ENCODE measurements at regions not wholly inside any gene's neighbourhood (a gene's known extent, or its start where the extent isn't known, plus 50 kb on each side); places are given as distances from the start of the nearest gene placed in this dataset.

DNA sequence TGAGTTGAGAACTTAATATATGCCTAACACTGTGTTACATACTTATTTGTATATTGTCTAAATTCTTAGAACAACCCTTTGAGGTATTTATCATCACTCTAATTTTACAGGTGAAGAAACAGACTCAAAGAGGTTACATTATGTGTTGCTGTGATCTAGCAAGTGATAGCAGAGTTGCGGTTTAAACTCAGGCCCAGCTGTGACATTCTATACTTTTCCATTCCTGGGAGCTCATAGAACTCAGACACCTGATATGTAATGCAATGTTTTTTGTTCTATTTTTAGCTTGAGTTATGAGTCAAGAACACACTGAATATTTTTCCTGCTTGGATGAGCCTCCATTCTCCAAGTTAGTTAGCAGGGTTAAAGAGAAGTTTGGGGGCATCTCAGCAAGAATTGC, 449.7 kb upstream of the DDI1 start:
- in situ Hi-C loops (cut with MboI; ENCODE audit: low pct_unique_long_range_greater_than_20kb, low sequenced_read_pairs, unreplicated experiment) = no loop called here
- DNase-seq (ENCODE audit: low spot score) = no peak
- TF ChIP-seq, protein P1, sequence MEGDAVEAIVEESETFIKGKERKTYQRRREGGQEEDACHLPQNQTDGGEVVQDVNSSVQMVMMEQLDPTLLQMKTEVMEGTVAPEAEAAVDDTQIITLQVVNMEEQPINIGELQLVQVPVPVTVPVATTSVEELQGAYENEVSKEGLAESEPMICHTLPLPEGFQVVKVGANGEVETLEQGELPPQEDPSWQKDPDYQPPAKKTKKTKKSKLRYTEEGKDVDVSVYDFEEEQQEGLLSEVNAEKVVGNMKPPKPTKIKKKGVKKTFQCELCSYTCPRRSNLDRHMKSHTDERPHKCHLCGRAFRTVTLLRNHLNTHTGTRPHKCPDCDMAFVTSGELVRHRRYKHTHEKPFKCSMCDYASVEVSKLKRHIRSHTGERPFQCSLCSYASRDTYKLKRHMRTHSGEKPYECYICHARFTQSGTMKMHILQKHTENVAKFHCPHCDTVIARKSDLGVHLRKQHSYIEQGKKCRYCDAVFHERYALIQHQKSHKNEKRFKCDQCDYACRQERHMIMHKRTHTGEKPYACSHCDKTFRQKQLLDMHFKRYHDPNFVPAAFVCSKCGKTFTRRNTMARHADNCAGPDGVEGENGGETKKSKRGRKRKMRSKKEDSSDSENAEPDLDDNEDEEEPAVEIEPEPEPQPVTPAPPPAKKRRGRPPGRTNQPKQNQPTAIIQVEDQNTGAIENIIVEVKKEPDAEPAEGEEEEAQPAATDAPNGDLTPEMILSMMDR (IDR thresholded peaks at IDR 0.05; ENCODE audit: extremely low read depth, insufficient read depth, missing control alignments) = no peak

DNA sequence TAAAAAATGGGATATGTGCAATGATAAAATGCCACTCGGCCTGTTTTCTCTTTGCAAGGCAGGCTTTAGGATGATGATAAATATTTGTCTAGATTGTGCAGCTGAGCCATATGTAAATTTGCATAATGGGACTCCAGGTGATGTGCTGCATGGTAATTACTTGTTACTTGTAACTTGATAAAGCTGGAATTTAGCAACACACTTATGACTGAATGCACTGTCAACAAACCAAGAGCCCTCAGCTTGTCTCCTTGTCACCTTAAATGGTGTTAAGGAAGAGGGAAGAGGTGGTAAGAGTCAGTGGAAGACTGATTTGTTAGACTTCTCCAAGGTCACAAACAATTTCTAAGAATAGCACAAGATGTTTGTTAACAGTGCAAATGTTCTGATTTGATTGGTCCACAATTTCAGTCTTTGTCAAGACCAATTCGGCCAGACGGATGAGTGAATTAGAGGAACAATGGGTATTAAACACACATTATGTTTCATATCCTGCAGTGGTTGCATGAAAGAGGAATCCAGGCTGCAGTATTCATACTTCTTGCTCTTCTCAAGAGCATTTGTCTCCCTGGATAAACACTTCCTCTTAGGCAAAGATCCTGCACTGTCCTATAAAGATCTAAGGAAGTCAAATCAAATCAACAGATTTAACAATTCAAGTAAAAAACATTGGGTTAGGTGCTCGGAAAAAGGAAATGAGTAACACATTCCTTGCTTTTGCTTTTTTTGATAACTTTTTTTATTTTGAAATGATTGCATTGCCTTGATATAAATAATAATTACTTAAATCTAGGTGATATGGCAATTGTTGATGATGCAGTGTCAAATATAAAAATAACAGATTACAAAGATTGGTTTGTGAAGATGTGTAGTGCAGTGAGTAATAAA, 448.3 kb upstream of the DDI1 start:
- TF ChIP-seq, protein P1 (IDR thresholded peaks at IDR 0.05; ENCODE audit: extremely low read depth, insufficient read depth, missing control alignments) = no peak
- no peak for DNase-seq (ENCODE audit: low spot score)
- in situ Hi-C loops (cut with MboI; ENCODE audit: low pct_unique_long_range_greater_than_20kb, low sequenced_read_pairs, unreplicated experiment) = no loop called here

DNA sequence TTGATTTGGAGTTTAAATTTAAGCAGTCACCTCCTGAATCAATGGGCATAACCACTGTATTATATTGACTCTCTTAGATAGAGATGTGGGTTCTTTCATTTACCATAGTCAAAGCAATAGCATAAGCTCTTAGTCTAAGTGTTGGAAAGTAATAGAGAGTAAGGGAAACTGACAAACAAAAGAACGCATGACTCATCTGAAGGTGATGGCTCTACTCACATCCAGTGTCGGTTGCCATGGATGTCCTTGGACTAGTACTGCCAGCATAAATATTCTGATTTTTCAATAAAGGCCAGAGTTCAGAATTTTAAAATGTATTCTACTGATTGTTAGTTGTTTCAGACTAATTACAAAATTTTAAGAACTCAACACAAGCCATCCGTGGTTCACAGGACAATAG, 444.9 kb upstream of the DDI1 start:
- no peak for DNase-seq (ENCODE audit: low spot score)
- in situ Hi-C loops (cut with MboI; ENCODE audit: low pct_unique_long_range_greater_than_20kb, low sequenced_read_pairs, unreplicated experiment) = no loop called here
- TF ChIP-seq, protein P1 (IDR thresholded peaks at IDR 0.05; ENCODE audit: extremely low read depth, insufficient read depth, missing control alignments) = no peak

DNA sequence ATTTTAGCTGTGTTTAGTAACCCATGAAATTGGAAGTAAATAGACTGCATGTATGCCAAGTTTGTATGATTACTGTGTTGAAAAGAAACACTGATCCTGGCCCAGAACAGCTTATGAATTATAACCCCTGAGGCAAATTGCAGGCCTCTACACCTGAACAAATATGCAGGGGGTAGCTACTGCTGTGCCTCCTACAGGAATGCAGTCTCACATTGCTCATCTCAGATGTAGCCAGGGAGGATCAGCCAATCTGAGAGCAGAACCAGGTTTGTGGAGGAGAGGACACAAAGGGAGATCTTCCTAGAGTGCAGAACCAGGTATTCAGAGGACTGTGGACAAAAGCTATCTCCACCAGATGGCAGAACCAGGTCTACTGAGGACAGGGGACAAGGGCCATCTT, 442.2 kb upstream of the DDI1 start:
- TF ChIP-seq, protein P1 (IDR thresholded peaks at IDR 0.05; ENCODE audit: extremely low read depth, insufficient read depth, missing control alignments) = no peak
- in situ Hi-C loops (cut with MboI; ENCODE audit: low pct_unique_long_range_greater_than_20kb, low sequenced_read_pairs, unreplicated experiment) = no loop called here
- DNase-seq (ENCODE audit: low spot score) = no peak

DNA sequence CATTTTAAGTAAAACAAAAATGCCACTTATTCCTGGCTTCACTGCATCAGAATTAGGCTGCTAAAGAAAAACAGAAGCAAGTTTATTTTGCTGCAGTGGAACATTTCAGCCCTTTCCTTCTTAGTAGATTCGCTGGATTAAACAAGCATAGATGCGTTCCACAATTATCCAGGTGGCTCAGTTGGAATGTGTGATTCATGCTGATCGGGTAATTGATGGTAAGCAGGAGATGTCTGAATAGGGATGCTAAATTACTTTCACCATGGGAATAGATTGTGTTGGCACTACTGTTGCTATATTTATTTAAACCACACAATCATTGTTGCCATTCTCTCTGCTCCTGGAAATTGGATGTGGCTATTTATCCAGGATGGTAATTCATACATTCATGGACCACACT, 440.1 kb upstream of the DDI1 start:
- TF ChIP-seq, protein P1 (IDR thresholded peaks at IDR 0.05; ENCODE audit: extremely low read depth, insufficient read depth, missing control alignments) = no peak
- in situ Hi-C loops (cut with MboI; ENCODE audit: low pct_unique_long_range_greater_than_20kb, low sequenced_read_pairs, unreplicated experiment) = no loop called here
- no peak for DNase-seq (ENCODE audit: low spot score)

DNA sequence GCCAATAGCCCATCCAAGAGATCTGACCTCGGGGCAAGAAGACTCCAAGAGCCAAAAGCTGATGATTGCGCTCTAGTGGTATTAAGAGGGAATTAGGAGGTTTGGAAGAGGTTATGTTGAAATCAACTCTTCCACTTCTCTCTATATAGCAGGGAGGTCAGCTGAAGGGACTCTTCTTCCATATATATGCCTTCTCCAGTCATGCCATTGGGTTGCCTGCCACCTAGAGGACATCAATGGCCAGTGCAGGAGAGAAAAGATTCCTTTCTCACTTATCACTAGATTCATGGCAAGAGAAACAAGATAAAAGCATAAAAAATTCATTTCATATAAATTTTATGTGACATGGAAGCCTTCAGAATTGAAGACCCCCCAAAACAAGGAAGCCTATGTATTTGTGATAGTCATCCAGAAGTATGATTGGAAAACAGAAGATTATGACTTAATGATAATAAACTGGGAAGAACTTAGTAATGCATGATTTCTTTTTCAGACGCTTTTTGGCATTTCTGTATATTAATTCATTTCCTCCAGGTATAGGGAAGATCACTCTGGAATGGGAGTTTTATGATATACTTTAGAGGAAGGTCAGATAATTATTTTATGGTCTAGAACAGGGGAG, 435.1 kb upstream of the DDI1 start:
- in situ Hi-C loops (cut with MboI; ENCODE audit: low pct_unique_long_range_greater_than_20kb, low sequenced_read_pairs, unreplicated experiment) = no loop called here
- TF ChIP-seq, protein P1 (IDR thresholded peaks at IDR 0.05; ENCODE audit: extremely low read depth, insufficient read depth, missing control alignments) = peak; percentile 92
- peak; percentile 42 for DNase-seq (ENCODE audit: low spot score)
